ENCODE measurements at regions not wholly inside any gene's neighbourhood (a gene's known extent, or its start where the extent isn't known, plus 50 kb on each side); places are given as distances from the start of the nearest gene placed in this dataset.
"Not testable (repeated sequence)": the region's sequence is repeated elsewhere in the genome, so short reads cannot be mapped to it uniquely, and the experiment has no call there.

- no peak for DNase-seq
Observed at GRCh38 chr9:31183866-31184265, 1200.6 kb upstream of the ACO1 start.

- no peak for DNase-seq
Observed at GRCh38 chr9:31185831-31186230, 1198.6 kb upstream of the ACO1 start.

GRCh38 chr9:31188496-31188895 lies 1195.9 kb upstream of the ACO1 start:
- no peak for DNase-seq

GRCh38 chr9:31210978-31211570 lies 1173.4 kb upstream of the ACO1 start:
- DNase-seq: peak; percentile 33 to 55 (median 49)

- DNase-seq: not testable (repeated sequence)
Observed at GRCh38 chr9:31229976-31230375, 1154.5 kb upstream of the ACO1 start.

- no peak for DNase-seq
Observed at GRCh38 chr9:31232485-31232884, 1152.0 kb upstream of the ACO1 start.

- no peak for DNase-seq
Observed at GRCh38 chr9:31236344-31236743, 1148.1 kb upstream of the ACO1 start.

- no peak for DNase-seq
Observed at GRCh38 chr9:31243386-31243785, 1141.1 kb upstream of the ACO1 start.

GRCh38 chr9:31248156-31248555 lies 1136.3 kb upstream of the ACO1 start:
- no peak for DNase-seq

GRCh38 chr9:31251386-31251785 lies 1133.1 kb upstream of the ACO1 start:
- DNase-seq: no peak

- DNase-seq: no peak
Observed at GRCh38 chr9:31253800-31254762, 1130.4 kb upstream of the ACO1 start.

- DNase-seq: no peak
Observed at GRCh38 chr9:31255211-31255610, 1129.2 kb upstream of the ACO1 start.

GRCh38 chr9:31259824-31260223 lies 1124.6 kb upstream of the ACO1 start:
- no peak for DNase-seq

- no peak for DNase-seq
Observed at GRCh38 chr9:31272456-31273295, 1111.8 kb upstream of the ACO1 start.

GRCh38 chr9:31275419-31275818 lies 1109.0 kb upstream of the ACO1 start:
- no peak for DNase-seq

GRCh38 chr9:31290731-31291130 lies 1093.7 kb upstream of the ACO1 start:
- no peak for DNase-seq

GRCh38 chr9:31302620-31303418 lies 1081.6 kb upstream of the ACO1 start:
- no peak for DNase-seq

- peak in 2 of 3 donors; percentile 5 to 19 for DNase-seq
Observed at GRCh38 chr9:31304576-31304975, 1079.9 kb upstream of the ACO1 start.

GRCh38 chr9:31314241-31314640 lies 1070.2 kb upstream of the ACO1 start:
- no peak for DNase-seq

- no peak for DNase-seq
Observed at GRCh38 chr9:31320494-31320893, 1063.9 kb upstream of the ACO1 start.

GRCh38 chr9:31321256-31321655 lies 1063.2 kb upstream of the ACO1 start:
- no peak for DNase-seq

- DNase-seq: no peak
Observed at GRCh38 chr9:31321686-31322085, 1062.8 kb upstream of the ACO1 start.

All from suppressor macrophage treated with lipopolysaccharide for 1 hour (primary cell).